GM10266 (cell line): ENCODE measurements at regions not wholly inside any gene's neighbourhood (a gene's known extent, or its start where the extent isn't known, plus 50 kb on each side); places are given as distances from the start of the nearest gene placed in this dataset.
"Not testable (repeated sequence)": the region's sequence is repeated elsewhere in the genome, so short reads cannot be mapped to it uniquely, and the experiment has no call there.

ENCODE experiments used
- DNase-seq: peaks from one replicate; pipeline ENCODE4 v3.0.0; 2012; ENCODE audit errors: extremely low spot score
- CTCF ChIP-seq: IDR thresholded peaks from 2 replicates; pipeline ENCODE4 v1.5.1; 2012; ENCODE audit warnings: mild to moderate bottlenecking, low read depth; ENCODE audit not compliant: control insufficient read depth, insufficient read depth; ENCODE audit errors: missing control alignments

- DNase-seq: no peak
- no peak for TF ChIP-seq CTCF
Observed at GRCh38 chr20:23293689-23294088, 56.9 kb upstream of the NXT1 start.

- not testable (repeated sequence) for DNase-seq
Observed at GRCh38 chr20:23292311-23292710, 58.3 kb upstream of the NXT1 start.

GRCh38 chr20:23291575-23292240 lies 58.9 kb upstream of the NXT1 start:
- DNase-seq: no peak
- TF ChIP-seq CTCF: no peak

DNA sequence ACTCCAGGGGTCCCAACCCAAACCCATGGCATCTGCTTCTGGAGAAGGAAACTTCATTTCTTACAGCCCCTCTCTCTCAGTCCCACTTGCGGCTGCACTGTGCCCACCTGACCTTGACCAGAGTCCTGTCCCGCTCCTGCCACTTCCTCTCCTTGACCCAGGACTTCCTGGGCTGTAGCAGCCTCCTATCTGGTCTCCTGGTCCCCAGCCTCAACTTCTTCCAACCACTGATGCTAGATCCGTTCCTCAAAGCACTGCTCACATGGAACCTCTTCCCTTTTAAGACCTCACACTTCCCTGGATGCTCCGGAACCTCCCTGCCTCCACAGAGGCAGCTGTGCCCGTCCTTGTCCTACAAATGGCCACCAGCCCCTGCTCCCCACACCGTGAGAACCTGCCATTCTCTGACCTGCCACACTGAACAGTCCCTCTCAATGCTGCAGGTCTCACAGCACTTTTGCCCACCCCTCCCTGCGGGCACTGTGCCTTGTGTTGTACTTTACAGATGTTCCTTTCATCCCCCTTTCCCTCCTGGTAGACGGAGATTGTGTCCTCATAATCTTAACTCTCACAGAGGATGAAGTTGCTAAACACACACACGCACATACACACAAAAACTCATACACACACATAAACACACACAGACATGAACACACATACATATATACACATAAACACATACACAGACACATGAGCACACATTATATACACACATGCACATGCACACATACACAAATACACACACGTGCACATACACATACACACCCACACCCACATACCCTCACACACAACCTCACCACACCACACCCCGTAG lies 59.6 kb upstream of the NXT1 start:
- no peak for DNase-seq
- no peak for TF ChIP-seq CTCF

DNA sequence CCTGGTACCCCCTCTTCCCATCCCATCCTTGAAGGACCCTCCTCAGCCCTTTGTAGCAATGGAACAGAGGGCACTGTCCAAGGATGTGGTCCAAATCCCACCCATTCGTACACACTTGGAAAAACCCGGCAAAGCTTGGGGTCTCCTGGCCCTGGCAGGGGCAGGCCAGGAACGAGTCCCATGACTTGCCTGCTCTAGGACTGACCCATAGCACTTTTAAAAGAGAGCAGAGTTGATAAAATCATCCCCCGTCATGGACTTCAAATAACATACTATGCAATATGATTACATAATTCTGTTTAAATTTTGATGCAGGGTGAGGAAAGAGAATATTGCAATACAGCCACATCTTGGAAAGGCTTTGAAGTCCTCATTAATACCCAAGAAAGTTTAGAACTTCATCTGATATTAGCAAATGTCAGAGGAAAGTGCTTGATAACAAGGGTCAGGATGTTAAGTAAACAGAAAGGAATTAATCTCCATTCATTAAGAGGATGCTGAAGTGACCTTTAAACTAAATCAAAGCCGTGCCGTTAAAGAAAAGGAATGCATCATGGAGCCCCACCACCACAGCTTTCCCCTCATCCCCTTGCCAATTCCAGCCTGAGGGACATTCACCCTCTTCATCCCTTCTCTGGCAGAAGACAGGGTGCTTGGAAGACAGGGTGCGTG lies 60.7 kb upstream of the NXT1 start:
- DNase-seq: no peak
- TF ChIP-seq CTCF: no peak

DNA sequence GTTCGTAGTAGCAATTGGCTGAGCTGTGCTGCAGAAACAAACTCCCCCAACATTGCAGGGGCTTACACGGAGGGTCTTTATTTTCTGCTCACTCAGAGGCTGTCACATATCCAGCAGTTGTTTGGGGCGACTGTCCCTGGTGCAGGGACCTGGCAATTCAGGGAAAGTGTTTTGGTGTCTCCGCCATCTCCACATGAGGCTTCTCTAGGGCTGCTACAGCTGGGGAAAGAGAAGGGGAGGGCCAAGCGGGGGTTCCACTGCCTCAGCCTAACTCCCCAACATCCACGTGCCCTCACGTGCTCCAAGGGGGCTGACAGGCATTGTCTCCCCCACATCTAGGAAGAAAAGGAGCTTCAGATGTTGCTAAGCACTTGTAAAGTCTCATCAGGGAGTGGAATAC lies 61.3 kb upstream of the NXT1 start:
- DNase-seq: no peak
- TF ChIP-seq CTCF: no peak

DNA sequence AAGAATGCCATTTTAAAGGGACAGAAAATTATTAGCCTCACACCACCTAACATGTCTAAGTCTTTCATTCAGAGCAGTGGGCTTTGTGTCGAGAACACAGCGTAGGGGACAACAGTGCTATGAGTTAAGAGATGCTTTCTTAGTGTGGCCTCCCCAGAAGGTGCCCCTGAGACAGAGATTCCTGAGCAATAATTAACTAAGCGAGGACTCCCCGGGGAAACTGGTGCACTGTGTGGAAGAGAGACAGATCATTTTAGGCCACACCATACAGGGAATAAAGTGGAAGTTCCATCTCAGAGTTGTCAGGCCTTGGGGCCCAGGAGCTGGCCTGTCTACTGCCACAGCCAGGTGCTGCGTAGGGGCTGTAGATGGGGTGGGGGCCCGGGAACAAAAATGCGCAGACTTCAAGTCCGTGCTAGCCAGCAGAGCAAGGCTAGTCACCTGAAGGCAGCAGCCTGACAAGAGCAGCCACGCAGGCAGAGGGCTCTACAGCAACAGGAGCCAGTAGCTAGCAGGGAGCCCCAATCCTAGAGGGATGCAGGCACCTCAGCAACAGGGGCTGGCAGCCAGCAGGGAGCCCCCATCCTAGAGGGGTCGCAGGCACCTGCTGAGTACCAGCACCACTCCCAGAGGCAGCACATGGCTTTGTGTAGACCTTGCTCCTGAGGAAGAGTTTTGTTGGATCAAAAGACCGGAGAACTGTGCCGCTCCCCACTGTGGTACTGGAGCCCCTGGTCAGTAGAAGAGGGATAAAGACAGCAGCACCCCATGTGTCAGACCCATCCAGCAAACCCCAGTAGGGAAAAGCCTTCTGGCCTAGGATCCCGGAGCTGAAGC lies 63.0 kb upstream of the NXT1 start:
- TF ChIP-seq CTCF: no peak

More for the DNA sequence above, 63.0 kb upstream of the NXT1 start:
- DNase-seq: no peak
